GM18867 (cell line): ENCODE measurements at regions not wholly inside any gene's neighbourhood (a gene's known extent, or its start where the extent isn't known, plus 50 kb on each side); places are given as distances from the start of the nearest gene placed in this dataset.
"Not testable (repeated sequence)": the region's sequence is repeated elsewhere in the genome, so short reads cannot be mapped to it uniquely, and the experiment has no call there.

Experiments used
- ATAC-seq: cut with Tn5 transposase; IDR thresholded peaks from one replicate; pipeline ENCODE4 v1.9.1; 2021; ENCODE audit warnings: mild to moderate bottlenecking, moderate library complexity; ENCODE audit not compliant: unreplicated experiment

DNA sequence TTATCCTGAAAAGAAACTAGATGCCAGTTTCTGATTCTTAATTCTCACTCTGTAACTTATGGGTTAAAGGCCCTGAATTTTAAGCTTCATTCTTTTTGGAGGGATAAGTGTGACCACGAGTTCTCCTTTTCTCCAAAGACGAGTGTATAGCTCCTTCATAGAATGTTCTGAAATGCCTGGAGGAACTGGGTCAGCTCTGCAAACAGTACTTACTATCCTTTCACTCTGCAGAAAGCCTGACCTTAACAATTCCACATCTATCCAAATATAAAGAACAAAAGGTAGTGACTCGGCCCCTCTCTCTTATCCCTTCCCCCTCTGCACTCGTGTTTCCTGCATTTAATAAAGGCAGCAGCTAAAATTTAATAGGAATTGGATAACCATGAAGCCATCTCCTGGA lies 150.5 kb downstream of the LYPLAL1 start:
- ATAC-seq = no peak

DNA sequence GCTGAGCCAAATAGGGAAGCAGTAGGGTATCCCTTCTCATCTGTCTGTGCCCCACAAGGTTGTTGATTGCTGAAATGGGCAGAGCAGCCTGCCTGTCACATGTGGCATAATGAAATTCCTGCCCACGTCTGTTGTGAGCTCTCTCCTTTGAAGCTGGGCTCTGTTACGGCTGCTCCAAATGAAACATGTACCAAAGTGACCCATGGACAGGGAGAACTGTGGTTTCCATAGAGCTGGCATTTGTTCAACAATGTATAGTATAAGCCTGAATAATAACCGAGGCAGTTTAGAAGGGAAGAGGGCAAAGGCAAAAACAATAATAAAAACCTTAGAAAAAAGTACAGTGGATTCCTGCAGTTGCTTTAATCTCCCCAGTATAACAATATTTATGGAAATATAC lies 149.7 kb downstream of the LYPLAL1 start:
- no peak for ATAC-seq

GRCh38 chr1:219322766-219323165 lies 149.1 kb downstream of the LYPLAL1 start:
- ATAC-seq = no peak

- ATAC-seq = not testable (repeated sequence)
These were observed 146.9 kb downstream of the LYPLAL1 start for GRCh38 chr1:219320563-219320962.

DNA sequence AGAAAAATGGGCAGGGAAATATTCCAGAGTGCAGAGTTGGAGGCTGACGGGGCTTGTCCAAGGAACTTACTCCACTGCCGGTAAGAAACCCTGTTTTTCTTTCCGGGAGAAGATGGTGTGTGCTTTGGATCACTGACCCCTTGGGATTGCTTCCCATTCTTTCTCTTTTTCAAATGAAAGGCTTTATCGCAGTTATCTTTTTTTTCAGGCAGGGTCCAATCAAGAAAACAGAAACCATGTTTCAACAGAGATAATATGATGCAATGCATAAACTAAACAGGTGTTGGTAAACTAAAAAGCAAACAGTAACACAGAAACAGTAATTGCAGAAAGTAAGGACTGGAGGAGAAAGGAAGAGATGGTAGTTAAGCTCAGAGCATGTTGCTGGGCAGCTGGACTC lies 145.1 kb downstream of the LYPLAL1 start:
- no peak for ATAC-seq

DNA sequence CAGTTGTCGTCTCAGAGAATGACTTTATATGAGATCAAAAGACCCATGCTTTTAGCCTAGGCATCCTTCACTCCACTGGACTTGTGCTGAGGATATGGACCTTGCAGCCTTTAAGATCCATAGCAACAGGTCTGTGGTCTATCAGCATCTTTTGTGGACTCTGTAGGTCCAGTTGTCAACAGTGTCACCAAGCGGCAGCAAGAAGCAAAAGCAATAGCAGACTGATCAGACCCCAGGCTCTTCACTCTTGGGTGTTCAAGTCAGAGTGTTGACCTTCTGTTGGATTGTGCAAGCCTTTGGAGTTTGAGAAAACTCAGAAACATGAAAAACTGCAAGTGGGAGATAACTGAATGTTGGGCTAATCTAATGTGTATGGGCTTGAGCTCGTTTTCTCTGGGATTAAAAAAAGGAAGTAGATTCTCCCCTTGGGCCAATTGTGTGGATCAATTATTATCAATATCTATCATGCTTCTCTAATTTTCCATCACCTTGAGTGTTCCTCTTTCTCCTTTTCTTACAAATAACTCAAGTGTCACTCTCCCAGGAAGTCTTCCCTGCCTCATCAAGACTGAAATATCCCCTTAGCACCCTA lies 144.2 kb downstream of the LYPLAL1 start:
- peak; percentile 77 for ATAC-seq

DNA sequence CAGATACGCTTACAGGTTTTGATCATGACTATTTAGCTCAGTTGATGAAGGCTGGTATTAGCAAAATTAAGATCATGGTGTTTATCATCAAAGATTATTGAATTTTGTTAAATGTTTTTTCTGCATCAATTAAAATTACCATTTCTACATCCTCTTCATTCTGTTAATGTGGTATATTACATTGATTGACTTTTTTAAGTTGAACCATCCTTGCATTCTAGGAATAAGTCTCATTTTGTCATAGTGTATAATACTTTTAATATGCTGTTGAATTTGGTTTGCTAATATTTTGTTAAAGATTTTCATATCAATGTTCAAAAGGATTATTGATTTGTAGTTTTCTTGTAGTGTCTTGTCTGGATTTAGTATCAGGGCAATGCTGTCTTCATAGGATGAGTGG lies 142.4 kb downstream of the LYPLAL1 start:
- ATAC-seq = no peak

GRCh38 chr1:219313961-219314360 lies 140.3 kb downstream of the LYPLAL1 start:
- no peak for ATAC-seq

GRCh38 chr1:219312967-219313366 lies 139.3 kb downstream of the LYPLAL1 start:
- ATAC-seq = no peak

- no peak for ATAC-seq
These were observed 136.6 kb downstream of the LYPLAL1 start for GRCh38 chr1:219310181-219310728.

DNA sequence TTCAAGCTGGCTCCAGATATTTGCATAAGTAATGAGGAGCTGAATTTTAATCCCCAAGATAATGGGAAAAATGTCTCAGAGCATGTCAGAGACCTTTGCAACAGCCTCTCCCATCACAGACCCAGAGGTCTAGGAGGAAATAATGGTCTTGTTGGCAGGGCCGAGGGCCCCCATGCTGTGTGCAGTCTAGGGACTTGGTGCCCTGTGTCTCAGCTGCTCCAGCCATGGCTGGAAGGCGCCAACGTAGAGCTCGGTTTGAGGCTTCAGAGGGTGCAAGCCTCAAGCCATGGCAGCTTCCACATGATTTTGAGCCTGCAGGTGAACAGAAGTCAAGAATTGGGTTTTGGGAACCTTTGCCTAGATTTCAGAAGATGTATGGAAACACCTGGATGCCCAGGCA lies 134.7 kb downstream of the LYPLAL1 start:
- ATAC-seq = no peak

- ATAC-seq = no peak
These were observed 130.8 kb downstream of the LYPLAL1 start for GRCh38 chr1:219304227-219305226.

DNA sequence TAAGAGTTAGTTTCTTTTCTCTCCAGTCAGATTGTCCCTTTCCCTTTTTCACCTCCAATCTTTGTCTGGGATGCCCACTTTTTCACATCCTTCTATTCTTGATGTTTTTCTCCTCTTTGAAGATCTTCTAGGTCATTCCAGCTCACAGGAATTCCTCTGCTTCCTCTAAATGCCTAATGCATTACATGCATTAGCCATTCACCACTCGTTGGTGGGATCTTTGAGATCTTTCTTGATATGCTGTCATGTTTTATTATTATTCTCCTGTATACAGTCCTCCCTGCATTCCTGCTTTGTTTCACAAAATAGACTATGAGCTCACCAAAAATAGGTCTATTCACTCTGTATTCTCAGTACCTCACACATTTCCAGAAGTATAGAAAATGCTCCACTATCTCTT lies 129.0 kb downstream of the LYPLAL1 start:
- no peak for ATAC-seq

DNA sequence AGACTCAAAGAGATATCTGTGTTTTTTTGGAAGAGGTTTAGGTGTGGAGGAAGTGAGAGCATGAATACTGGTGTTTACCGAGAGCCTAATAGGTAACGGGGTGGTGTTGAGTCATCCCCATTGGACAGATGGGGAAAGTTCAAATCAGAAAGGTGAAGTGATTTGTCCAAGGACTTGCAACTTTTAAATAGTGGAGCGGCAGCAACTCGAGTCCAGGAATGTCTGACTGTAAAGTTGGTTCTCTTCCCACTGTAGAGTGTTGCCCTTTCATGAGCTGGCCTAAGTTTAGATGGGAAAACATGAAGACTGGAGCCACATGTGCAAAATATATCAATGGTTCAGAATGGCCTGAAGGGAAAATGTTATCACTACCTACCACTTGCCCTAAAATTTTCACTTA lies 125.7 kb downstream of the LYPLAL1 start:
- no peak for ATAC-seq

DNA sequence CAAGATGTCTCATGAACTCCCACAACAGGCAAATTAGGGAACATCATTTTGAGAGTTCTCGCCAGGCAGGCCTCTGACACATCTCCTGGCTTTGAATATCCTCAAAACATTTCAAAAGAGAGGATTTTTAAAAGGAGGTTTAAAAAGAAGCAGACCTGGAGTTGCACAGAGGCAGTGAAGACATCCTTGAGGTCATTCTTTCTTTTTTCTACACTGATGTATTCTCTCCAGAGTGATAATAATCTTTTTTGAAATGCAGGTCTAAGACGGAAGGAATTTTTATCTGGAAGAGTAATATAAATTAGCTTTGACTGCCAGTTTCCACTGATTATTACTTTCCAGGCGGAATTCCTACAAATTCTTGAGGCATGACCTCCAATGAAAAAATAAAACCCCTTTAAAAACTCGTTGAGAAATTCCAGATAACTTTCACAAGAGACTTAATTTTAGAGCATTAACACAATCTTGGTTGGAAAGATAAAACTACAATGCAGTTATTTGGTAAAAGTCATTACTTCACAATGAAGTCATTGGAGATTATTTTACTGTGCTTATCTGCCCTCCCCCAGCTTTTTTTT lies 125.0 kb downstream of the LYPLAL1 start:
- no peak for ATAC-seq

- no peak for ATAC-seq
These were observed 123.0 kb downstream of the LYPLAL1 start for GRCh38 chr1:219296430-219297355.

- ATAC-seq = no peak
These were observed 120.6 kb downstream of the LYPLAL1 start for GRCh38 chr1:219294251-219294650.

GRCh38 chr1:219293410-219293809 lies 119.7 kb downstream of the LYPLAL1 start:
- ATAC-seq = no peak

DNA sequence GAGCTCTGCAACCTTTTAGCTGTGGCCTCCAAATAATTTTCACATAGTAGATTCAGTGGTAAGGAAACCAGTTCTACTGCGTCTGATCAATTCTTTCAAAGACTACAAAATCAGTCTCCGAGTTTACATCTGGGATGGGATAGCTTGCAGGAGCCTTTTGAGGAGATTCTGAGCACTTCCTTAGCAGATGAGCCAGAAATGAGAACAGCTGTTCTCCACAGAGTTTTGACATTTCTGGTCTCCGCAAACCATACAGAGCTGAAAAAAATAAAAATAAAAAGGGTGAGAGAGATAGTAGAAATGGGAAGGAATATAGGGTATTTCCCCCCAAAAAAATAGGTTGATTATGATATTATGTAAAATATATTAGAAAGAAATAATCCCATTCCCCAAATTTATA lies 119.3 kb downstream of the LYPLAL1 start:
- ATAC-seq = no peak

DNA sequence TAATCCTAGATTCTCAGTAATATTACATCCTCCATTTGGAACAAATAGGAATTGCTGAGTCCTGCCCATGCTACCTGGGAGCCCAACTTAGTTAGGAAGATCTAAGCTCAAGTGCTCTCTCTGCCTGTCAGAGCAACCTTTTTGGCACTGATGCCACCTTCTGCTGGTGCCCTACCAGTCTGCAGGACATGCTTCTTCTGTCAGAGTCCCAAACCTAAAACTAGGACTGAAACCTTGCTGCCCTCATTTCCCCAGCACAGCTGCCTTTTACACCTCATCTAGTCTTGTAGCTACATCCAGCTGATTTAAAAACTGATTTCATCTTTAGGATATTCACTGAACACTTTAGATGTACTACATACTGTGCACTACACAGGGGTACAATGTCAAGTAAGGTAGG lies 118.7 kb downstream of the LYPLAL1 start:
- no peak for ATAC-seq

DNA sequence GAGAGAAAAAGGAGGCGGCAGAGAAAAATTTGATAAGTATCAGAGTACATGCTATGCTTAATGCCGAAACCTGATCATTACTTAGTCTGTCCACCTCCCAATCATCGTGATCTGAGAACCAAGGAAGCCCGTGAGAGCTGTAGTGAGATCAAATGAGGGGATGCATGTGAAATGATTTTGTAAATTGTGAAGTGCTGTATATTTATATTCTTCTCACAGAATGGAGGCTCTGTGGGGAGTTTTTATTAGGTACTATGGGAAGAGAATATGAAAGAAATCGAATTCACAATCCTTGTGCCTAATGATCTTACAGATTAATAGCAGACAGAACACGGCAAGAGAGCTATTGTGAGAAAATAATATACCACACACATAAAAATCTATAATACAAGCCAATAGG lies 115.5 kb downstream of the LYPLAL1 start:
- no peak for ATAC-seq
